Stomach smooth muscle (tissue), 2 donors: ENCODE measurements at regions not wholly inside any gene's neighbourhood (a gene's known extent, or its start where the extent isn't known, plus 50 kb on each side); places are given as distances from the start of the nearest gene placed in this dataset.

Experiments
- H3K27ac ChIP-seq: one replicate; pipeline ENCODE4 v1.7.0; 2013; ENCODE audit warnings: mild to moderate bottlenecking, low read length, inconsistent platforms
- H3K27me3 ChIP-seq, 2 donors: one replicate each; pipeline ENCODE4 v1.7.0; 2013; ENCODE audit warnings: low read length in 2 of 2; ENCODE audit not compliant: insufficient read depth in 2 of 2, control insufficient read depth in 1 of 2
- H3K36me3 ChIP-seq, 2 donors: one replicate each; pipeline ENCODE4 v1.7.0; 2013; ENCODE audit warnings: low read length in 2 of 2; ENCODE audit not compliant: control insufficient read depth in 2 of 2, insufficient read depth in 2 of 2
- H3K4me1 ChIP-seq: one replicate; pipeline ENCODE4 v1.7.0; 2013; ENCODE audit warnings: low read length; ENCODE audit not compliant: control insufficient read depth, insufficient read depth
- H3K4me3 ChIP-seq, 2 donors: one replicate each; pipeline ENCODE4 v1.7.0; 2013; ENCODE audit warnings: low read length in 2 of 2
- H3K9ac ChIP-seq, 2 donors: one replicate each; pipeline ENCODE4 v1.7.0; 2013; ENCODE audit warnings: low read length in 2 of 2, mild to moderate bottlenecking in 1 of 2
- H3K9me3 ChIP-seq, 2 donors: one replicate each; pipeline ENCODE4 v1.7.0; 2013; ENCODE audit warnings: low read length in 2 of 2; ENCODE audit not compliant: control insufficient read depth in 2 of 2
- donor health status: healthy.
- donor health status: Pancreatic carcinoma.

- no peak overlapping the region for H3K9ac ChIP-seq
- H3K4me3 ChIP-seq = no peak overlapping the region
- H3K9me3 ChIP-seq = no peaks in the 10 kb centered on the region
- H3K4me1 ChIP-seq = no peaks in the 10 kb centered on the region
- H3K36me3 ChIP-seq = no peaks in the 10 kb centered on the region
- no peak overlapping the region for H3K27ac ChIP-seq
- no peaks in the 10 kb centered on the region for H3K27me3 ChIP-seq
Measured at GRCh38 chr5:111598996-111599395, 86.7 kb upstream of the STARD4 start.

GRCh38 chr5:111597491-111597890, 85.2 kb upstream of the STARD4 start:
- Histone ChIP-seq H3K36me3 (no peaks in the 10 kb centered on the region), H3K4me1 (no peaks in the 10 kb centered on the region), H3K27me3 (no peaks in the 10 kb centered on the region), H3K9ac (no peak overlapping the region), H3K9me3 (no peaks in the 10 kb centered on the region), H3K4me3 (no peak overlapping the region), H3K27ac (no peak overlapping the region)

GRCh38 chr5:111596705-111597104, 84.4 kb upstream of the STARD4 start:
- no peak overlapping the region for H3K4me3 ChIP-seq
- no peak overlapping the region for H3K27ac ChIP-seq
- no peaks in the 10 kb centered on the region for H3K4me1 ChIP-seq
- H3K27me3 ChIP-seq = no peaks in the 10 kb centered on the region
- no peaks in the 10 kb centered on the region for H3K36me3 ChIP-seq
- no peaks in the 10 kb centered on the region for H3K9me3 ChIP-seq
- no peak overlapping the region for H3K9ac ChIP-seq

- H3K36me3 ChIP-seq = no peaks in the 10 kb centered on the region
- H3K4me3 ChIP-seq = no peak overlapping the region
- H3K4me1 ChIP-seq = no peaks in the 10 kb centered on the region
- no peak overlapping the region for H3K27ac ChIP-seq
- H3K9me3 ChIP-seq = no peaks in the 10 kb centered on the region
- no peak overlapping the region for H3K9ac ChIP-seq
- H3K27me3 ChIP-seq = no peaks in the 10 kb centered on the region
Measured at GRCh38 chr5:111595425-111595824, 83.1 kb upstream of the STARD4 start.

- H3K4me3 ChIP-seq = no peak overlapping the region
- H3K36me3 ChIP-seq = no peaks in the 10 kb centered on the region
- H3K9me3 ChIP-seq = no peaks in the 10 kb centered on the region
- no peaks in the 10 kb centered on the region for H3K27me3 ChIP-seq
- no peaks in the 10 kb centered on the region for H3K4me1 ChIP-seq
- H3K27ac ChIP-seq = no peak overlapping the region
- H3K9ac ChIP-seq = no peak overlapping the region
Measured at GRCh38 chr5:111589316-111589715, 77.0 kb upstream of the STARD4 start.

GRCh38 chr5:111587728-111588127, 75.4 kb upstream of the STARD4 start:
- H3K27ac ChIP-seq = no peak overlapping the region
- no peaks in the 10 kb centered on the region for H3K4me1 ChIP-seq
- no peaks in the 10 kb centered on the region for H3K36me3 ChIP-seq
- H3K27me3 ChIP-seq = no peaks in the 10 kb centered on the region
- no peaks in the 10 kb centered on the region for H3K9me3 ChIP-seq
- no peak overlapping the region for H3K4me3 ChIP-seq
- H3K9ac ChIP-seq = no peak overlapping the region

- no peaks in the 10 kb centered on the region for H3K36me3 ChIP-seq
- no peak overlapping the region for H3K9ac ChIP-seq
- H3K27ac ChIP-seq = no peak overlapping the region
- no peak overlapping the region for H3K4me3 ChIP-seq
- no peaks in the 10 kb centered on the region for H3K9me3 ChIP-seq
- no peaks in the 10 kb centered on the region for H3K4me1 ChIP-seq
- H3K27me3 ChIP-seq = no peaks in the 10 kb centered on the region
Measured at GRCh38 chr5:111585946-111586345, 73.6 kb upstream of the STARD4 start.

GRCh38 chr5:111585291-111585690, 73.0 kb upstream of the STARD4 start:
- Histone ChIP-seq H3K4me1 (no peaks in the 10 kb centered on the region), H3K27me3 (no peaks in the 10 kb centered on the region), H3K27ac (no peak overlapping the region), H3K9me3 (no peaks in the 10 kb centered on the region), H3K9ac (no peak overlapping the region), H3K36me3 (no peaks in the 10 kb centered on the region), H3K4me3 (no peak overlapping the region)

GRCh38 chr5:111584651-111585050, 72.3 kb upstream of the STARD4 start:
- no peaks in the 10 kb centered on the region for H3K9me3 ChIP-seq
- no peaks in the 10 kb centered on the region for H3K27me3 ChIP-seq
- no peaks in the 10 kb centered on the region for H3K4me1 ChIP-seq

GRCh38 chr5:111583758-111584203, 71.4 kb upstream of the STARD4 start:
- H3K9me3 ChIP-seq = no peaks in the 10 kb centered on the region
- H3K27me3 ChIP-seq = no peaks in the 10 kb centered on the region
- no peak overlapping the region for H3K27ac ChIP-seq
- H3K9ac ChIP-seq = no peak overlapping the region
- no peaks in the 10 kb centered on the region for H3K36me3 ChIP-seq
- H3K4me3 ChIP-seq = no peak overlapping the region
- no peaks in the 10 kb centered on the region for H3K4me1 ChIP-seq

More at GRCh38 chr5:111584651-111585050, 72.3 kb upstream of the STARD4 start:
- Histone ChIP-seq H3K36me3 (no peaks in the 10 kb centered on the region), H3K27ac (no peak overlapping the region), H3K4me3 (no peak overlapping the region), H3K9ac (no peak overlapping the region)

- H3K4me3 ChIP-seq = no peak overlapping the region
- H3K27me3 ChIP-seq = no peaks in the 10 kb centered on the region
- no peaks in the 10 kb centered on the region for H3K36me3 ChIP-seq
- no peaks in the 10 kb centered on the region for H3K4me1 ChIP-seq
- H3K27ac ChIP-seq = no peak overlapping the region
- no peak overlapping the region for H3K9ac ChIP-seq
- H3K9me3 ChIP-seq = no peaks in the 10 kb centered on the region
Measured at GRCh38 chr5:111582993-111583601, 70.8 kb upstream of the STARD4 start.
